SU-DHL-6 (cell line): ENCODE measurements at regions not wholly inside any gene's neighbourhood (a gene's known extent, or its start where the extent isn't known, plus 50 kb on each side); places are given as distances from the start of the nearest gene placed in this dataset.

Source experiments
- CTCF ChIP-seq: fragments of 200-600 bp; sonication (generic); IDR thresholded peaks from one replicate; pipeline ENCODE4 v1.5.1; 2017; ENCODE audit warnings: antibody characterized with exemption, mild to moderate bottlenecking, low read length, moderate library complexity; ENCODE audit not compliant: insufficient read depth, poor library complexity, severe bottlenecking
- EZH2phosphoT487 ChIP-seq: fragments of 200-600 bp; sonication (generic), shearing (Covaris generic); conservative IDR thresholded peaks from 2 replicates; pipeline ENCODE4 v1.6.1; 2018; ENCODE audit warnings: mild to moderate bottlenecking, antibody characterized with exemption, low read length, moderate library complexity, mixed read lengths

- no peak for TF ChIP-seq CTCF
- TF ChIP-seq EZH2phosphoT487, result no peak
These were observed 109.8 kb downstream of the CCDC34 start for GRCh38 chr11:27253224-27253623.
